Endothelial cell of umbilical vein (primary cell): ENCODE measurements at regions not wholly inside any gene's neighbourhood (a gene's known extent, or its start where the extent isn't known, plus 50 kb on each side); places are given as distances from the start of the nearest gene placed in this dataset.

Experiments
- CTCF ChIP-seq, 2 donors: IDR thresholded peaks; 1 replicate in 1 of 2; 2 replicates in 1 of 2; pipeline ENCODE4 v1.5.1; 2011; ENCODE audit warnings: low read length in 2 of 2, mild to moderate bottlenecking in 2 of 2, moderate library complexity in 2 of 2, control low read depth in 1 of 2, inconsistent platforms in 1 of 2, low read depth in 1 of 2; ENCODE audit not compliant: insufficient read depth in 1 of 2; ENCODE audit errors: extremely low read depth in 1 of 2
- EZH2 ChIP-seq: IDR thresholded peaks from 2 replicates; pipeline ENCODE4 v1.6.1; 2012; ENCODE audit warnings: borderline replicate concordance, low read depth, mild to moderate bottlenecking, moderate library complexity, low read length, inconsistent platforms; ENCODE audit not compliant: severe bottlenecking
- FOS ChIP-seq: IDR thresholded peaks from 2 replicates; pipeline ENCODE4 v1.6.1; 2011; ENCODE audit warnings: mild to moderate bottlenecking, low read length, moderate library complexity, borderline replicate concordance; ENCODE audit not compliant: insufficient read depth
- GATA2 ChIP-seq: IDR thresholded peaks from 2 replicates; pipeline ENCODE4 v1.7.0; 2011; ENCODE audit warnings: low read depth, mild to moderate bottlenecking, moderate library complexity, mixed read lengths, low read length; ENCODE audit not compliant: insufficient read length, insufficient read depth
- JUN ChIP-seq: IDR thresholded peaks from 2 replicates; pipeline ENCODE4 v1.6.1; 2011; ENCODE audit warnings: borderline replicate concordance, low read depth; ENCODE audit not compliant: insufficient read length, insufficient read depth
- MAX ChIP-seq: IDR thresholded peaks from 2 replicates; pipeline ENCODE4 v1.6.1; 2011; ENCODE audit not compliant: insufficient read depth, insufficient read length
- MYC ChIP-seq: IDR thresholded peaks from one replicate; pipeline ENCODE4 v1.6.1; 2011; ENCODE audit warnings: mild to moderate bottlenecking, low read depth, low read length
- POLR2A ChIP-seq: IDR thresholded peaks from 2 replicates; pipeline ENCODE4 v1.6.1; 2012; ENCODE audit warnings: low read depth, mild to moderate bottlenecking, control low read depth, low read length
- POLR2AphosphoS5 ChIP-seq: IDR thresholded peaks from 2 replicates; pipeline ENCODE4 v1.6.1; 2012; ENCODE audit warnings: low read depth, mild to moderate bottlenecking, control low read depth, low read length, moderate library complexity; ENCODE audit not compliant: insufficient read depth

GRCh38 chr1:99548943-99549605, 96.8 kb upstream of the PALMD start:
- TF ChIP-seq POLR2A (no peak), EZH2 (no peak), CTCF (IDR thresholded peaks at IDR 0.05; ENCODE audit: extremely low read depth in 1 of 2, insufficient read depth in 1 of 2, low read depth in 1 of 2, low read length in 2 of 2) (no peak), POLR2AphosphoS5 (no peak), JUN (no peak), MYC (no peak), FOS (peak; percentile 14), GATA2 (no peak), MAX (no peak)
